ENCODE measurements at regions not wholly inside any gene's neighbourhood (a gene's known extent, or its start where the extent isn't known, plus 50 kb on each side); places are given as distances from the start of the nearest gene placed in this dataset.

- no peaks in the 10 kb centered on the region for H3K9me3 ChIP-seq (ENCODE audit: low read depth)
- no peak overlapping the region for H2AFZ ChIP-seq (replicated peaks)
- Mint-ChIP-seq H3K4me1 (no peaks in the 10 kb centered on the region), H3K4me3 (no peak overlapping the region), H3K27ac (no peak overlapping the region), H3K36me3 (no peaks in the 10 kb centered on the region), H3K27me3 (ENCODE audit: insufficient read depth, low read depth) (peaks cover 6% of the 10 kb centered on the region), H3K9me3 (peaks cover 9% of the 10 kb centered on the region)
- no peak for DNase-seq (ENCODE audit: low spot score)
- H3K79me2 ChIP-seq (ENCODE audit: low read depth), result no peaks in the 10 kb centered on the region
- no peak overlapping the region for H3K9ac ChIP-seq
- H3K4me1 ChIP-seq, result no peaks in the 10 kb centered on the region
- no peaks in the 10 kb centered on the region for H4K20me1 ChIP-seq (ENCODE audit: low read depth)
- H3F3A ChIP-seq (ENCODE audit: low read depth), result no peaks in the 10 kb centered on the region
- no peaks in the 10 kb centered on the region for H3K27me3 ChIP-seq
- TF ChIP-seq CTCF (IDR thresholded peaks at IDR 0.05) (no peak), EZH2phosphoT487 (IDR thresholded peaks at IDR 0.05) (no peak), EZH2 (IDR thresholded peaks at IDR 0.05) (no peak)
- no peak overlapping the region for H3K4me2 ChIP-seq
- H3K36me3 ChIP-seq, result no peaks in the 10 kb centered on the region
- H3K27ac ChIP-seq, result no peak overlapping the region
- H3K4me3 ChIP-seq, result no peak overlapping the region
These were observed 835.7 kb downstream of the OTOL1 start for GRCh38 chr3:162332344-162332743.

- Mint-ChIP-seq H3K27ac (no peak overlapping the region), H3K9me3 (peaks cover 9% of the 10 kb centered on the region), H3K27me3 (ENCODE audit: insufficient read depth, low read depth) (peaks cover 6% of the 10 kb centered on the region), H3K36me3 (no peaks in the 10 kb centered on the region), H3K4me1 (no peaks in the 10 kb centered on the region), H3K4me3 (no peak overlapping the region)
- Histone ChIP-seq H4K20me1 (ENCODE audit: low read depth) (no peaks in the 10 kb centered on the region), H3K79me2 (ENCODE audit: low read depth) (no peaks in the 10 kb centered on the region), H3K36me3 (no peaks in the 10 kb centered on the region), H3K4me2 (no peak overlapping the region), H3K4me1 (no peaks in the 10 kb centered on the region), H3K9me3 (ENCODE audit: low read depth) (no peaks in the 10 kb centered on the region), H3K4me3 (no peak overlapping the region), H3K27me3 (no peaks in the 10 kb centered on the region), H2AFZ (replicated peaks) (no peak overlapping the region), H3K27ac (no peak overlapping the region), H3K9ac (no peak overlapping the region), H3F3A (ENCODE audit: low read depth) (no peaks in the 10 kb centered on the region)
- DNase-seq (ENCODE audit: low spot score), result no peak
- TF ChIP-seq CTCF (IDR thresholded peaks at IDR 0.05) (no peak), EZH2phosphoT487 (IDR thresholded peaks at IDR 0.05) (no peak), EZH2 (IDR thresholded peaks at IDR 0.05) (no peak)
These were observed 837.9 kb downstream of the OTOL1 start for GRCh38 chr3:162334537-162334936.

GRCh38 chr3:162337630-162338029 is 841.0 kb downstream of the OTOL1 start:
- no peaks in the 10 kb centered on the region for H3K36me3 ChIP-seq
- no peak overlapping the region for H3K9ac ChIP-seq
- no peaks in the 10 kb centered on the region for H3K9me3 ChIP-seq (ENCODE audit: low read depth)
- no peak overlapping the region for H3K27ac ChIP-seq
- DNase-seq (ENCODE audit: low spot score), result no peak
- Mint-ChIP-seq H3K9me3 (peaks cover 9% of the 10 kb centered on the region), H3K36me3 (no peaks in the 10 kb centered on the region), H3K27ac (no peak overlapping the region), H3K4me3 (no peak overlapping the region), H3K27me3 (ENCODE audit: insufficient read depth, low read depth) (peaks cover 2% of the 10 kb centered on the region), H3K4me1 (no peaks in the 10 kb centered on the region)
- no peaks in the 10 kb centered on the region for H3K79me2 ChIP-seq (ENCODE audit: low read depth)
- no peak overlapping the region for H3K4me2 ChIP-seq
- no peaks in the 10 kb centered on the region for H3K4me1 ChIP-seq
- H3K4me3 ChIP-seq, result no peak overlapping the region
- no peaks in the 10 kb centered on the region for H3K27me3 ChIP-seq
- no peak overlapping the region for H2AFZ ChIP-seq (replicated peaks)
- H4K20me1 ChIP-seq (ENCODE audit: low read depth), result no peaks in the 10 kb centered on the region
- TF ChIP-seq CTCF (IDR thresholded peaks at IDR 0.05) (no peak), EZH2phosphoT487 (IDR thresholded peaks at IDR 0.05) (no peak), EZH2 (IDR thresholded peaks at IDR 0.05) (no peak)
- no peaks in the 10 kb centered on the region for H3F3A ChIP-seq (ENCODE audit: low read depth)
